Muscle layer of colon (tissue), 2 donors: ENCODE measurements at regions not wholly inside any gene's neighbourhood (a gene's known extent, or its start where the extent isn't known, plus 50 kb on each side); places are given as distances from the start of the nearest gene placed in this dataset.

Experiments used
- H3K27ac ChIP-seq: one replicate; pipeline ENCODE4 v1.7.0; 2013; ENCODE audit warnings: low read depth, mild to moderate bottlenecking, low read length, moderate library complexity
- H3K27me3 ChIP-seq, 2 donors: one replicate each; pipeline ENCODE4 v1.7.0; 2013; ENCODE audit warnings: low read length in 2 of 2, mild to moderate bottlenecking in 2 of 2; ENCODE audit not compliant: insufficient read depth in 2 of 2, control insufficient read depth in 1 of 2
- H3K36me3 ChIP-seq: one replicate; pipeline ENCODE4 v1.7.0; 2013; ENCODE audit warnings: mild to moderate bottlenecking, low read length; ENCODE audit not compliant: insufficient read depth
- H3K4me1 ChIP-seq: one replicate; pipeline ENCODE4 v1.7.0; 2013; ENCODE audit warnings: mild to moderate bottlenecking, low read length; ENCODE audit not compliant: insufficient read depth
- H3K4me3 ChIP-seq, 2 donors: one replicate each; pipeline ENCODE4 v1.7.0; 2013; ENCODE audit warnings: low read length in 2 of 2, low read depth in 1 of 2, mild to moderate bottlenecking in 1 of 2, moderate library complexity in 1 of 2
- H3K9ac ChIP-seq: one replicate; pipeline ENCODE4 v1.7.0; 2013; ENCODE audit warnings: low read length
- H3K9me3 ChIP-seq: one replicate; pipeline ENCODE4 v1.7.0; 2013; ENCODE audit warnings: mild to moderate bottlenecking, low read length
- donor health status: abdominal sarcoma.
- donor health status: Adenocarcinoma of cecum.

DNA sequence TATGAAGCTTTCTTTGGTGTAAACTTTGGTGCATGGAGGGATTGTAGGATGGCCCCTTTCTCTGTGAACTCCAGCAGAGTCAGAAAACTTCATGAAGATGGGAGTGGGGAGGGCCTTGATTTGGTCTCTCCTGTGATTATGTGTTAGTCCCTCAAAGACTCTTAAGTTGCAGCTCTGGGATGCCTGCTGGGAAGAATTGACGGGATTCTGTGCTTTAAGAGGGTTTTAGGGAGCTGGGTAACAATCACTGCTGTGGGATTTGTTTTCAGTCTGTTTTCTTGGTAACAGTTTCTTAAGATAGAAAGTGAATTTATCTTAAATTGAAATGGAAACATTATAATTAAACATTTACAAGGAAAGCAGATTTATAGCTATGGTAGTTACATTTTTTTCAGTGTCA, 378.1 kb downstream of the AACS start:
- Histone ChIP-seq H3K27ac (no peak overlapping the region), H3K4me1 (peaks cover 7% of the 10 kb centered on the region), H3K9me3 (no peaks in the 10 kb centered on the region)

GRCh38 chr12:125451408-125451807, 386.2 kb downstream of the AACS start:
- Histone ChIP-seq H3K27me3 (no peaks in the 10 kb centered on the region), H3K27ac (no peak overlapping the region), H3K4me1 (no peaks in the 10 kb centered on the region), H3K4me3 (no peak overlapping the region), H3K9me3 (no peaks in the 10 kb centered on the region), H3K36me3 (no peaks in the 10 kb centered on the region), H3K9ac (no peak overlapping the region)

More for the DNA sequence above, 378.1 kb downstream of the AACS start:
- no peaks in the 10 kb centered on the region for H3K27me3 ChIP-seq
- no peak overlapping the region for H3K9ac ChIP-seq
- no peak overlapping the region for H3K4me3 ChIP-seq
- no peaks in the 10 kb centered on the region for H3K36me3 ChIP-seq

DNA sequence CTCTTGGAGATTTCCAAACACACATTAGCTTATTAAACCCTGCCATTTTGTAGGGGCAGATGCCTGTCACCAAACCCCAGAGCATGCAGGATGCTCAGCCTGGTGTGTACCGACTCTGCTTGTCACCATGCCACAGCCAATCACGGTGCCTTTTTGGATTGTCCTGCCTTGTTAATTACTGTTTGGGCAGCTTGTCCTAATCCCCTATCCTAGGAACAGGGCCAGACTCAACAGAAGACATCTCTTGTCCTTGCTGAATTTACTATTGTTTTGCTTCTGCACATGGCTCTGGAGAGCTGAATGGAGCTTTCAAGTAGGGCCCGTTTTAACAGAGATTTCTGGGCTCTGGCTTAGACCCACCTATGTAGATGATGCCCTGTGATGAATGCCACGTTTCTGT, 388.5 kb downstream of the AACS start:
- no peaks in the 10 kb centered on the region for H3K4me1 ChIP-seq
- no peak overlapping the region for H3K9ac ChIP-seq
- H3K36me3 ChIP-seq = no peaks in the 10 kb centered on the region
- H3K27me3 ChIP-seq = no peaks in the 10 kb centered on the region
- no peak overlapping the region for H3K4me3 ChIP-seq
- H3K9me3 ChIP-seq = no peaks in the 10 kb centered on the region
- no peak overlapping the region for H3K27ac ChIP-seq

DNA sequence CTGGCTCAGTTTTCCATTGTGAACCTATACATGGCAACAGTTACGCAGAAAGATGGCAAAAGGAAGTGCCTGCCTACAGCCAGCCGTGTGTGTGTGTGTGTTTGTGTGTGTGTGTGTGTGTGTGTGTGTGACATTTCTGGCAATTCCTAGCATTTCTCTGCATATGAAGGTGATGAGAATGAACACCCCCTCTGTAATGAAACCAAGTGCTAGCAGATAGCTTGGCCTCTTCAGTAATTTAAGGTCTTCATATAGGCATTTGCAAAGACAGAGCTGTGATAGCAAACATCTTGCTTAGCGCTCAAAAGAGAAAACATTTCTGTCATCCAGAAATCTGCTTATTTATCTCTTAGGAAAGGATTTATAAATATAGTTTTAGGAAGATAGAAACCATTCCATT, 389.1 kb downstream of the AACS start:
- Histone ChIP-seq H3K27ac (no peak overlapping the region), H3K9ac (no peak overlapping the region), H3K4me3 (no peak overlapping the region), H3K27me3 (no peaks in the 10 kb centered on the region), H3K4me1 (no peaks in the 10 kb centered on the region), H3K36me3 (no peaks in the 10 kb centered on the region), H3K9me3 (no peaks in the 10 kb centered on the region)

- no peak overlapping the region for H3K9ac ChIP-seq
- no peak overlapping the region for H3K27ac ChIP-seq
Measured at GRCh38 chr12:125454786-125455480, 389.7 kb downstream of the AACS start.

GRCh38 chr12:125455556-125455955, 390.3 kb downstream of the AACS start:
- no peaks in the 10 kb centered on the region for H3K9me3 ChIP-seq
- no peak overlapping the region for H3K4me3 ChIP-seq
- no peak overlapping the region for H3K9ac ChIP-seq
- H3K27ac ChIP-seq = no peak overlapping the region
- no peaks in the 10 kb centered on the region for H3K4me1 ChIP-seq
- no peaks in the 10 kb centered on the region for H3K36me3 ChIP-seq
- H3K27me3 ChIP-seq = no peaks in the 10 kb centered on the region

More at GRCh38 chr12:125454786-125455480, 389.7 kb downstream of the AACS start:
- no peaks in the 10 kb centered on the region for H3K9me3 ChIP-seq
- H3K27me3 ChIP-seq = no peaks in the 10 kb centered on the region
- no peaks in the 10 kb centered on the region for H3K4me1 ChIP-seq
- H3K4me3 ChIP-seq = no peak overlapping the region
- H3K36me3 ChIP-seq = no peaks in the 10 kb centered on the region

DNA sequence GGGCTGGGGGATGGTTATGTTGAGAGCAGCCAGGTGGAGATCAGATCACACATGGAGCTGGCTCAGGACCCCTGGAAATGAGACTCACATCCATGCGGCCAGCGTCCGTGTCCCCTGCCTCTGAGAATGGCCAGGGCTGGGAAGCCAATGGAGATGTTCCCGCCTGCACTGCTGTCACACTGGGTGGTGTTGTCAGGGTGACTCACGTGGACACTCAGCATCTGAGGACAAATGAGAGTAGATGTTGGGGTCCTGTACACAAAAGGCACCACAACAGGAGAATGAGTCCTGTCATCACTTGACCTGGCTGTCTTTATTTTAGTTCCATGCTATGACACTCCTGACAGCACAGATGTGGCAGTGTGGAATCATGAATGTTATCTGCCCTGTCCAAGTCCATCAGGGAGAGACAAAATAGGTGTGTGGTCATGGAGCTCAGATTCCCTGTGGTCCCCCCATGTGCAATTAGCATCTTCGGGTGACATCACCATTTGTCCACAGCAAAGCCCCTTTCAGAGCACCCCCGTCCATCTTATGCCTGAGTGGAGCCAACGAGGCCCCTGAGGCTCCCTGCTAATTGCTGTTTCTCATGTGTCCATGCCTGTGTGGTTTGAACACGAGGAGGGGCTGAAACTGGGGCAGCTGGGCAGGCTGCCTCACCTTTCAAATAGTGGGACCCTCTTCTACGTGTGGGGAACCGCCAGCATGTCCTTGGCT, 393.5 kb downstream of the AACS start:
- no peak overlapping the region for H3K4me3 ChIP-seq
- no peaks in the 10 kb centered on the region for H3K4me1 ChIP-seq
- H3K27me3 ChIP-seq = no peaks in the 10 kb centered on the region
- H3K36me3 ChIP-seq = no peaks in the 10 kb centered on the region
- H3K27ac ChIP-seq = no peak overlapping the region
- H3K9me3 ChIP-seq = no peaks in the 10 kb centered on the region
- no peak overlapping the region for H3K9ac ChIP-seq

GRCh38 chr12:125461831-125462230, 396.6 kb downstream of the AACS start:
- no peaks in the 10 kb centered on the region for H3K36me3 ChIP-seq
- no peaks in the 10 kb centered on the region for H3K4me1 ChIP-seq
- no peak overlapping the region for H3K27ac ChIP-seq
- no peak overlapping the region for H3K9ac ChIP-seq
- H3K4me3 ChIP-seq = no peak overlapping the region
- no peaks in the 10 kb centered on the region for H3K9me3 ChIP-seq
- no peaks in the 10 kb centered on the region for H3K27me3 ChIP-seq

DNA sequence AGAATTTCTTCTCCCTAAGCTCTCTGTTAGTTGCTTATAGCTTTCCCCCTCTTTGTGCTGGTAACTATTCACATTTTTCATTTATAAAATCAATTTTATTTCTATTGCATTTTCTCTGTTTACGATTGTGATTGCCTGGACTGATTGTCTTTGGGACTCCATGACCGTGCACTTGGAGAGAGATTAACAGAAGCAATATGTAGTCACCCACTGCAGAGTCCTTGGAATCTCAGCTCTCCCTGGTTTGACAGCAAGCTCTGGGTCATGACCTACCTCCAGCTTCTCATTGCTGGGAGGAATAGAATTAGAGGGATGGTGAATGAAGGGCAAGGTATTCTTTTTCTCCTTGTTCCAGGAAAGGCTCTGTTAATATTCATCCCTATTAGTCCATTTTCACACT, 398.2 kb downstream of the AACS start:
- H3K36me3 ChIP-seq = no peaks in the 10 kb centered on the region
- no peaks in the 10 kb centered on the region for H3K4me1 ChIP-seq
- no peak overlapping the region for H3K27ac ChIP-seq
- H3K27me3 ChIP-seq = no peaks in the 10 kb centered on the region
- no peak overlapping the region for H3K9ac ChIP-seq
- no peak overlapping the region for H3K4me3 ChIP-seq
- no peaks in the 10 kb centered on the region for H3K9me3 ChIP-seq

GRCh38 chr12:125467363-125467762, 402.1 kb downstream of the AACS start:
- Histone ChIP-seq H3K4me1 (no peaks in the 10 kb centered on the region), H3K4me3 (no peak overlapping the region), H3K9me3 (no peaks in the 10 kb centered on the region), H3K27me3 (no peaks in the 10 kb centered on the region), H3K36me3 (no peaks in the 10 kb centered on the region), H3K9ac (no peak overlapping the region), H3K27ac (no peak overlapping the region)

DNA sequence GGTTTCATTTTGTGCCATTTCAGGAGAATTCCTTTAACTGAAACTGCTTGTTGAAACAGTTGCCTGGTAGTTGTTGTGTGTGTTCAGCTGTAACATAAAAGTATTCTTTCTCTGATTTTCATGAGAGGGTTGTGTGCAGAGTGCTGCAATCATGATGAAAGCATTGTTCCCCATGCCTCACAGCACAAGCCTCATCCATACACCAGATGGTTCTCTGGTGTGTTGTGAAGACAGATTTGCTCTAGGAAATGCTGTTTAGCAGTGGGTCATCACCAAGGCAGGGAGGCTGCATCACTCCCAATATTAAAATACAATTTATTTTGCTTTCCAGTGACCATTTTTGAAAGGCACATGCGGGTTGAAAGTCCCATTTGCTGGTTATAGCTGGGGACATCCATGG, 404.4 kb downstream of the AACS start:
- H3K27me3 ChIP-seq = no peaks in the 10 kb centered on the region
- H3K36me3 ChIP-seq = no peaks in the 10 kb centered on the region
- H3K4me3 ChIP-seq = no peak overlapping the region
- H3K9me3 ChIP-seq = no peaks in the 10 kb centered on the region
- H3K9ac ChIP-seq = no peak overlapping the region
- no peaks in the 10 kb centered on the region for H3K4me1 ChIP-seq
- no peak overlapping the region for H3K27ac ChIP-seq
